T-helper 1 cell treated with Interleukin-12 subunit alpha and Interleukin-12 subunit beta and Interleukin-4 antibody, amounts not matched to agents 30 ng/mL and 1 ng/mL, for 36 hours (primary cell): ENCODE measurements at regions not wholly inside any gene's neighbourhood (a gene's known extent, or its start where the extent isn't known, plus 50 kb on each side); places are given as distances from the start of the nearest gene placed in this dataset.

ENCODE experiments used
- intact Hi-C: fragments of 100-400 bp; cut with micrococcal nuclease; formaldehyde crosslinking; loops from one replicate; pipeline ENCODE4 v1.15.1; 2024

GRCh38 chrX:110430293-110431076 lies 71.8 kb downstream of the RTL9 start:
- intact Hi-C loops, result no loop called here

DNA sequence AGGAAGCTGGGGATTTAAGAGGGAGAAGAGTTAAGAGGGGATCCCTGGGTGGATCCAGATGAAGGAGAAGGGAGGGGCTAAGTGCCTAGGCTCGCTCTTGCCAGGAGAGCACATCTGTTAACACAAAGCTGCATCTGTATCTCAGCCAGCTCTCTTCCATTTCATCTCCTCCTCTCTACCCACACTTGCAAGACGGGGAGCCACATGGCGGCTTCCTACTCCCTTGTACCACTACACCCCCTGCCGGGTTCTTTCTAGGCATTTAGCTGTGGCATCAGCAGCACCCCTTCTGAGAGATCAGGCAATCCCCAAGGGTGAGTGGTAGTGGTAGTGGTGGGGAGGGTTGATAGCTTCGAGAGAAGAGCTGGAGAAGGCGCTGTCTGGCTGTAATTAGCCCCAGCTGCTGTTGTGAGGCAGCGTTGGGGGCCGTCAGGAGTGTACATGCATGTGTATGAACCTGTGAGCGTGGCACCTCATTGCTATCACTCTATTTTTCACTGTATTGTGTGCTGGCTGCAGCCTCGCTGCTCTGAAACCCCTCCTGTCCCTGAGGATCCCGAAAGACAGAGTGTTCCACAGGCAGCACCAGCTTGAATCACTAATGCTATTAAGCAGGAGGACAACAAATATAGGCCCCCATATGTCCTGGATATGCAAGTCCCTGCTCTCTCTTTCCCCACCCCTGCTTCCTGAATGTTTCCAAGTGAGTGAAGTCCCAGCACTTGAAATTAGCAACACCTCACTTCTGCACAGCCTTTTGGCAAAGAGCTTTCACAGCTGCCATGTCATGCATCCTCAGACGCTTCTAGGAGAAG lies 73.7 kb downstream of the RTL9 start:
- intact Hi-C loops, result no loop called here

DNA sequence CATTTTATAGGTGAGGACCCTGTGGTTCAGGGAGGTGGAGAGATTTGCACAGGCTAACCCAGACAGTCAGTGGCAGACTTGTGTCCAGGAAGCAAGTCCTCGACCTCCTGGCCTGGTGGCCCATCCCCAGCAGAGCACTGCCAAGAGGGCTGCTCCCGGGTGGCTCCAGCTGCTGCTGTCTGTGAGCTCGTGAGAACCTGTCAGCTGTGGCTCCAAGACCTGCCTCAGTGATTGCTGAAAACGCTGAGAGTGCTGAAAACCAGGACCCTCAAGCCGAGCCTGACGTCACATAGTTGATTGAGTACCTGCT lies 74.2 kb downstream of the RTL9 start:
- intact Hi-C loops, result no loop called here

- intact Hi-C loops, result no loop called here
Observed at GRCh38 chrX:110435196-110435595, 76.5 kb downstream of the RTL9 start.

DNA sequence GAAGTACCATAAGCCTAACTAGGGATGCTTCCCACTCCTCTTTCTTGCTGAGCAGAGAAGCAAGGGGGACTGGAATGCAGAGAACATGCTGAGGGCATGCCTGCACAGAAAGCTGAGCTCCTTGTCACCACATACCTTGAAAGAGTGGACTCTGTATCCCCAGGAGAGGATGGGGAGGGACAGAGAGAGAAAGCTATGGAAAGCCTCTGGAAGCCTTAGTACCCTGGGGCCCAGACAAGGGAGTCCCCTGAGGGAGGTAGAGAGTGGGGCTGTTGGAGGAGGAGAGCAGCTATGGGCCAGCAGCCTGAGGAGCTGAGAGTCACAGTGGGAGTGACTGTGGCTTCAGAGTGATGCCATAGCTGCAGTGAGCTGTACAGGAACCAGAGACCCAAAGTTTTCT lies 77.9 kb downstream of the RTL9 start:
- intact Hi-C loops, result no loop called here

- intact Hi-C loops, result no loop called here
Observed at GRCh38 chrX:110437686-110438085, 79.0 kb downstream of the RTL9 start.

GRCh38 chrX:110440016-110440805 lies 81.6 kb downstream of the RTL9 start:
- intact Hi-C loops, result no loop called here

DNA sequence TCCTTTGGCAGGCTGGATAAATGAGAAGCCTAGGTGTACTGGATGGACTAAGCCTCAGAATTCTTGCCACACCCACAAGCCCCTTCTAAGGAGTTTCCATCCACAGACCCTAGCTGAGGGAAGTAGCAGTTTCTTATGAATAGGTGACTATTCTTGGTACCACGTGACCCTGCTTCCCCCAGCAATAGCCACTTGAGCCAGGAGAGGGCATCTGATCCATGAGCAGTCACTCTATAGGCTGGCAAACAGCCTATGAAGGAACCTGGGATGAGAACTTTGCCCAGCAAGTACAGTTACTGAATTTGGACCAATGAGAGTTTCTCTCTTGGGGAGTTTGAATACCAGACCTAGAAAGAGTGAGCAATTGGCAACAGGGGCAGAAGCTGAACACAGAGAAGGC lies 84.0 kb downstream of the RTL9 start:
- intact Hi-C loops, result no loop called here

GRCh38 chrX:110444996-110445395 lies 86.3 kb downstream of the RTL9 start:
- intact Hi-C loops, result no loop called here

- intact Hi-C loops, result no loop called here
Observed at GRCh38 chrX:110448459-110448858, 89.8 kb downstream of the RTL9 start.

DNA sequence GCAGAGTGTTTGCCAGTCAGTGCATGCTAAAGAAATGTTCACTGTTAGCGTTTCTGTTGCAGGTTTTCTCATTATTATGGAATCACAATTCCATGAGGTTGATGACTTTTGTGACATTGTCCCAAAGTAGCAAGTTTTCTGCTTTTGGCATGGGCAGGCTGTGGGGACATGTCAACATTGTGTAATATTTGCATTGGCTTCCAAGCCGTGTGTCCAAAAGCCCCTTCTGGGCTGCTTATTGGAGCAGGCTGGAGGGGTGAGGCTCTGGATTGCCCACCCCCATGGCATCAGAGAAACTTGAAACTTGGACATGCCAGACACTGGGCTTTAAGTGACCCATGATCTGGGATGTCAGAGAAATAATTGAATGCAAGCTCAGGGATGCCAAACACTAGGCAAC lies 90.7 kb downstream of the RTL9 start:
- intact Hi-C loops, result no loop called here

- intact Hi-C loops, result loop anchor here (1.0 kb wide), 5 partner anchors 215 to 794 kb away; no protein-coding TSS in a partner anchor
Observed at GRCh38 chrX:110450050-110450449, 91.4 kb downstream of the RTL9 start.

GRCh38 chrX:110454336-110454735 lies 95.7 kb downstream of the RTL9 start:
- intact Hi-C loops, result no loop called here

DNA sequence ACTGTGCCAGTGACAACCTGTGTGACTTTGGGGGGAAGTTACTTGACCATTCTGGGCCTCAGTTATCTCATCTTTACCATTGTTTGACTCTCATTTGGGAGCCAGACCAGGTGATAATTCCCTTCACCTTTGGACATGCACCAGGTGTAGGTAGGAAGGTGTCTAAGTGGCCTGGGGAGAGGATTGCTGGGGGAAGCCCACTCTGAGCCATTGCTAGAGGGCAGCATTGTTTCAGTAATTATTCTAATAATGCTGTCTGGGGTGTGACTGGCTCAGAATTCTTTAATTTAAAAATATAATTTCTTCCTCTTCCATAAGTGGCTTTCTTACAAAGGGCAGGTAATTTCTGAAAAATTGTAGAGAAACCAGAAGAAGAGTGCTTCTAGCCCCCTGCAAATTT lies 104.3 kb downstream of the RTL9 start:
- intact Hi-C loops, result no loop called here

- intact Hi-C loops, result no loop called here
Observed at GRCh38 chrX:110466790-110467189, 108.1 kb downstream of the RTL9 start.

DNA sequence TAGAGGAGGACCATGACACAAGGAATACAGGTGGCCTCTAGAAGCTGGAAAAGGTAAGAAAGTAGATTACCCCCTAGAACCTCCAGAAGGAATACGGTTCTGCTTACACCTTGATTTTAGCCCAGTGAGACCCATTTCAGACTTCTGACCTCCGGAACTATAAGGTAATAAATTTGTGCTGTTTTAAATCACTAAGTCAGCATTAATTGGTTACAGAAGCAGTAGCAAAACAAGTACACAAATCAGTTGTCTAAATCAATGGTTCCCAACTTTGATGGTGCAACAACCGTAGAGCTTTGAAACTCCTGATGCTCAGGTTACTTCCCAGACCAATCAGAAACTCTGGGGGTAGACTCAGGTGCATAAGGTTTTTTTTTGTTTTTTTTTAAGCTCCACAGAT lies 113.6 kb downstream of the RTL9 start:
- intact Hi-C loops, result no loop called here

DNA sequence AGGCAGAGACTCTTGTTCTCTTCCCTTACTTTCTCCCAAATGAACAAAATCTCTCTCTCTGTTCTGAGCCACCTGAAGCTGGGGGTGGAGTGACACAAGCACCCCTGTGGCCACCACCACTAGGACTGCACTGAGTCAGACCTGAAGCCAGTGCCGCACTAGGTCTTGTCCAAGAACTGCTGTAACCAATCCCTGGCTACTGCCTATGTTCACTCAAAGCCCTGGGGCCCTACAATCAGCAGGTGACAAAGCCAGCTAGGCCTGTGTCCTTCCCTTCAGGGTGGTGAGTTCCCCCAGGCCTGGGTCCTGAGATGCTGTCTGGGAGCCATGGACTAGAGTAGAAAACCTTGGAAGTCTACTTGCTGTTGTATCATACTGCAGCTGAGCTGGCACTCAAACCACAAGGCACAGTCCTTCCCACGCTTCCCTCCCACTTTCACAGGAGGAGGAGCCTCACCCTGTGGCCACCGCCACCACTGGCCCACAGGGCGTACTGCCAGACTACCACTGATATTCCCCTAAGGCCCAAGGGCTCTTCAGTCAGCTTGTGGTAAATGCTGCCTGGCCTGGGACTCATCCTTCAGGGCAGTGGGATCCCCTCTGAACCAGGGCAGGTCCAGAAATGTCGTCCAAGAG lies 119.1 kb downstream of the RTL9 start:
- intact Hi-C loops, result no loop called here

- intact Hi-C loops, result no loop called here
Observed at GRCh38 chrX:110491846-110492620, 133.4 kb downstream of the RTL9 start.

- intact Hi-C loops, result no loop called here
Observed at GRCh38 chrX:110504947-110505346, 146.3 kb downstream of the RTL9 start.

DNA sequence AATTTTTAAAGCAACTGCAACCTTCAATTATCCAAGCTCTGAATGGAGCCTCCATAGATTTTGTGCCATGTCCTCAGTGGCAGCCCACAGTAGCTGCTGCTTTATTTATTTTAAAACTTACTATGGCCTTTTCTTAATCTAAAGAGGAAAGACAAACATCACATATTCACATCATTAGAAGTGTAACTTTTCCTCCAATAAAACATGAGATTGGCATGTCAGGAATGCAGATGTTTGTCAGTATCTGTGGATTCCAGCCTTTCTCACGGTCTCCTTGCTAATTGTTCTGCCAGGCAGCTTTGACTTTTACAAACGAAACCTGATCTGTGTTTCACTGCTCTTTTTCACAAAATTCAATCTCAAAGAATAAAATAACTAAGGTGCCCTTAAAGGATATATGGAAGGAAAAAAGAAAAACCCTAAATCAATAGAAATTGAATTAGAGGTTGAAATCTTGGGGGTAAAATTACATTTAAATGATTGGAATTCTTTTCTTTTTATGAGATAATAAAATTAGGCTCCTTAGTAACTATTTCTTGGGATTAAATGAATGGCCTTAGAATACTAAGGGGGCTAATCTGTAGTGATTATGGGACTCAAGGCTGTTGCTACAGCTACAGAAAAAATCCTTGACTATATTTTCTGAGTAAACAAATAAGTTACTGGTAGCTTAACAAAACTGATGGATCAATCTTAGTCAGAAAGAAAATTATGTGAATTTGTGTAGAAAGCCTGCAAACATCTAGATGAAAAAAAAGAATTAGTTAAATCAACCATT lies 151.3 kb downstream of the RTL9 start:
- intact Hi-C loops, result no loop called here
